ENCODE measurements at regions not wholly inside any gene's neighbourhood (a gene's known extent, or its start where the extent isn't known, plus 50 kb on each side); places are given as distances from the start of the nearest gene placed in this dataset.

- H3K27me3 Mint-ChIP-seq (ENCODE audit: insufficient read depth, low read depth, poor library complexity) = peaks cover 6% of the 10 kb centered on the region
- Histone ChIP-seq H3K27me3 (ENCODE audit: insufficient read depth) (no peaks in the 10 kb centered on the region), H3K36me3 (ENCODE audit: insufficient read depth) (no peaks in the 10 kb centered on the region), H3F3A (replicated peaks; ENCODE audit: low read depth) (no peaks in the 10 kb centered on the region), H3K4me2 (no peak overlapping the region), H4K20me1 (replicated peaks; ENCODE audit: insufficient read depth) (no peaks in the 10 kb centered on the region), H3K4me3 (no peak overlapping the region), H3K27ac (ENCODE audit: low read depth) (no peak overlapping the region), H3K4me1 (ENCODE audit: insufficient read depth) (no peaks in the 10 kb centered on the region), H2AFZ (peak overlapping the region; percentile 86; the same call in 1 of the 2 replicates), H3K9me2 (ENCODE audit: insufficient read depth) (peaks cover 5% of the 10 kb centered on the region; the same call in 1 of the 2 replicates), H3K79me2 (replicated peaks; ENCODE audit: insufficient read depth) (no peaks in the 10 kb centered on the region)
- no peak overlapping the region for H3K4me3 Mint-ChIP-seq
- peaks cover 2% of the 10 kb centered on the region; the same call in 1 of the 3 replicates for H3K36me3 Mint-ChIP-seq (ENCODE audit: low read depth)
- peaks cover 8% of the 10 kb centered on the region for H3K4me1 Mint-ChIP-seq
- peaks cover under 1% of the 10 kb centered on the region; the same call in 2 of the 3 replicates for H3K9me3 Mint-ChIP-seq
- ATAC-seq (no peak), DNase-seq (ENCODE audit: low spot score) (no peak)
- no peak for TF ChIP-seq NANOG (IDR thresholded peaks at IDR 0.05; ENCODE audit: borderline replicate concordance)
- TF ChIP-seq CREB1 (CRISPR knock-in tag; IDR thresholded peaks at IDR 0.05; ENCODE audit: low read depth) = no peak
- TF ChIP-seq ZNF462 (CRISPR knock-in tag; IDR thresholded peaks at IDR 0.05) = no peak
- TF ChIP-seq ZNF114 (CRISPR knock-in tag; IDR thresholded peaks at IDR 0.05) = no peak
- no peak for TF ChIP-seq JUNB (IDR thresholded peaks at IDR 0.05; ENCODE audit: unreplicated experiment)
- no peak for TF ChIP-seq POLR2AphosphoS5 (IDR thresholded peaks at IDR 0.05; ENCODE audit: low read depth)
- no peak for TF ChIP-seq ETS1 (IDR thresholded peaks at IDR 0.05)
- no peak overlapping the region for H3K27ac Mint-ChIP-seq
Observed at GRCh38 chr9:17018540-17019196, 116.2 kb upstream of the CNTLN start.
